Right lobe of liver (tissue), 6 donors: ENCODE measurements at regions not wholly inside any gene's neighbourhood (a gene's known extent, or its start where the extent isn't known, plus 50 kb on each side); places are given as distances from the start of the nearest gene placed in this dataset.

Source experiments
- ATAC-seq, 4 donors: fragments of 200-7000 bp; cut with Tn5 transposase; one replicate each; pipeline ENCODE4 v1.9.1; 2020; ENCODE audit warnings: mild to moderate bottlenecking in 4 of 4, moderate library complexity in 4 of 4
- DNase-seq, 3 donors: peaks; one replicate each; pipeline ENCODE4 v3.0.0-alpha.2; 2020
- H3K27ac ChIP-seq, 3 donors: fragments of 200-600 bp; one replicate each; pipeline ENCODE4 v1.8.0; 2022
- H3K27me3 ChIP-seq, 2 donors: fragments of 200-600 bp; one replicate each; pipeline ENCODE4 v1.8.0; 2022
- H3K36me3 ChIP-seq, 4 donors: fragments of 200-600 bp; sonication (generic) in 1 of 4; one replicate each; pipeline versions ENCODE4 v1.5.1 to v1.8.0; 2017 to 2022; ENCODE audit warnings: control low read depth in 1 of 4
- H3K4me1 ChIP-seq, 4 donors: fragments of 200-600 bp; sonication (generic) in 1 of 4; one replicate each; pipeline versions ENCODE4 v1.5.1 to v1.8.0; 2017 to 2022; ENCODE audit warnings: control low read depth in 1 of 4
- H3K4me3 ChIP-seq, 3 donors: fragments of 200-600 bp; one replicate each; pipeline ENCODE4 v1.8.0; 2022
- H3K9me3 ChIP-seq, 4 donors: fragments of 200-600 bp; sonication (generic) in 1 of 4; one replicate each; pipeline versions ENCODE4 v1.5.1 to v1.8.0; 2017 to 2022; ENCODE audit warnings: control low read depth in 1 of 4
- POLR2A ChIP-seq: fragments of 450-650 bp; IDR thresholded peaks from one replicate; pipeline ENCODE4 v1.6.1; 2017; ENCODE audit warnings: antibody characterized with exemption, mild to moderate bottlenecking
- WGBS: methylation state at CpG from one replicate; pipeline ENCODE4 v1.1.6; 2018; ENCODE audit warnings: low coverage, low lambda C conversion rate; ENCODE audit not compliant: insufficient coverage; ENCODE audit errors: missing lambda C conversion rate; 5-methylcytosine and 5-hydroxymethylcytosine counted together
- intact Hi-C, 2 donors: fragments of 100-400 bp; cut with DNase I; formaldehyde crosslinking; loops; one replicate each; pipeline versions ENCODE4 v1.11.2 to v1.14.1; 2022
- TF ChIP-seq, protein P1 (sequence below), 4 donors: fragments of 200-600 bp in 3 of 4; fragments of 450-650 bp in 1 of 4; IDR thresholded peaks; one replicate each; pipeline versions ENCODE4 v1.5.1 to v1.8.0; 2016 to 2022; ENCODE audit warnings: antibody characterized with exemption in 4 of 4, mild to moderate bottlenecking in 2 of 4
- donor health status: DM: no; HTN: yes; CAD: no.
- donor health status: DM: no; HTN: no; CAD: no.
- donor health status: DM: no; HTN: no; CAD: no.
- donor health status: DM: no; HTN: yes; CAD: no.
- donor health status: DM: no; HTN: yes; CAD: no.

DNA sequence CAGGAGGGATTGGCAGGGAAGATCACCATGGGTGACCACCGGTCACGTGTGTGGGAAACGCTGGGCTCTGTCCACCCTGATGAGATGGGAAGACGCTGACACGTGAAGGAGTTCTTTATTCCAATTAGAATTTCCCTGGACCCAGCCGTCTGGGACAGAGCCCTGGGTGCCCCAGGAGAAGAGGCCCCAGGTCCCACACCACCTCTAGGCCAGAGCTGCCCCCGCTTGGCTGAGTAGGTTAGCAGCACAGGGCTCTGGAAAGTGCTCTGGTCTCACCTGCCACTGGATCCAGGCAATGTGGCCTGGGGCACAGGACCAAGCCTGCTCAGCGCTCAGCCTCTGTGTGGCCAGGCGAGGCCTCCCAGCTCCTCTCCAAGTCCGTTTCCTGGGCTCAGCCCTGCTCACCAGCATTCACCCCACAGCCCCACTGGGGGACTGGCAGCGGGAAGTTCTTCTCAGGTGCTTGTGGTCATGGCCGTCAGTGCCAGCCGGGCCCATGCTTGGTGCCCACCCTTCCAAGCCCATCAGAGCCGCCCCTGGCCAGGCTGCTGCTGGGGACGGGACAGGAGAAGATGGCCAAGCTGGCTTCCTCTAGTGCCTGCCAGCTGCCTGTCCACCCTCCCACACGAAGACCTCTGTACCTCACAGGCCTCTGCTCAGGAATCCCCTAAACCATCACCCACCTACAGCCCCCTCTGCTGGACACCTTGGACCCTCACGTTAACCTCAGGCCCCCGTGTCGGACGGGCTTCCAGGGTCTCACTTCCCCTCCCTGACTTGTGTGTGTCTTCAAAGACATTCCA is 62.5 kb upstream of the FGF3 start:
- Histone ChIP-seq H3K9me3 (no peaks in the 10 kb centered on the region), H3K27ac (no peak overlapping the region), H3K4me3 (no peak overlapping the region), H3K4me1 (no peaks in the 10 kb centered on the region), H3K27me3 (no peaks in the 10 kb centered on the region), H3K36me3 (no peaks in the 10 kb centered on the region)
- TF ChIP-seq, protein P1, sequence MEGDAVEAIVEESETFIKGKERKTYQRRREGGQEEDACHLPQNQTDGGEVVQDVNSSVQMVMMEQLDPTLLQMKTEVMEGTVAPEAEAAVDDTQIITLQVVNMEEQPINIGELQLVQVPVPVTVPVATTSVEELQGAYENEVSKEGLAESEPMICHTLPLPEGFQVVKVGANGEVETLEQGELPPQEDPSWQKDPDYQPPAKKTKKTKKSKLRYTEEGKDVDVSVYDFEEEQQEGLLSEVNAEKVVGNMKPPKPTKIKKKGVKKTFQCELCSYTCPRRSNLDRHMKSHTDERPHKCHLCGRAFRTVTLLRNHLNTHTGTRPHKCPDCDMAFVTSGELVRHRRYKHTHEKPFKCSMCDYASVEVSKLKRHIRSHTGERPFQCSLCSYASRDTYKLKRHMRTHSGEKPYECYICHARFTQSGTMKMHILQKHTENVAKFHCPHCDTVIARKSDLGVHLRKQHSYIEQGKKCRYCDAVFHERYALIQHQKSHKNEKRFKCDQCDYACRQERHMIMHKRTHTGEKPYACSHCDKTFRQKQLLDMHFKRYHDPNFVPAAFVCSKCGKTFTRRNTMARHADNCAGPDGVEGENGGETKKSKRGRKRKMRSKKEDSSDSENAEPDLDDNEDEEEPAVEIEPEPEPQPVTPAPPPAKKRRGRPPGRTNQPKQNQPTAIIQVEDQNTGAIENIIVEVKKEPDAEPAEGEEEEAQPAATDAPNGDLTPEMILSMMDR (IDR thresholded peaks at IDR 0.05), result no peak
- no peak for TF ChIP-seq POLR2A
- ATAC-seq (no peak), DNase-seq (peak in 2 of 3 donors; percentile 14 to 44)
- intact Hi-C loops, result loop anchor here (10.0 kb wide), 2 partner anchors 157 to 167 kb away; no protein-coding TSS in a partner anchor
- 78% methylated on average over 4 of the region's 20 CpGs for WGBS

DNA sequence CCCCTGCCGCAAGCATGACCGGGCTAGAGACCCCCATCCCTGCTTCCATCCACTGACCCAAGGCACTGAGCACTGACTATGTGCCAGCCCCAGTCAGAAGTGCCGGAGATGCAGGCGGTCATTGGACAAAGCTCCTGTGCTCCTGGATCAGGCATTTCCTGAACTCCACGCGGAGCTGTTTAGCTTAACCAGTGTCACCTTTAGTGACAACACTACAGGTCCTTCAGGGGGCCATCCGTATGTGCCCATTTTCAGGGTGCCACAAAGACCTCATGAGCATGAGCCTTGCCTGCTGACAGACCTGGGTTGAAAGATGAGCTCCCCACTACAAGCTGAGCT is 63.0 kb upstream of the FGF3 start:
- peak in 1 of 3 donors; percentile 15 for DNase-seq
- WGBS, result 96% methylated on average over 4 of the region's 7 CpGs
- Histone ChIP-seq H3K4me3 (no peak overlapping the region), H3K9me3 (no peaks in the 10 kb centered on the region), H3K4me1 (no peaks in the 10 kb centered on the region), H3K36me3 (no peaks in the 10 kb centered on the region), H3K27me3 (no peaks in the 10 kb centered on the region), H3K27ac (no peak overlapping the region)
- no peak for TF ChIP-seq POLR2A
- TF ChIP-seq, protein P1 (IDR thresholded peaks at IDR 0.05), result no peak
- intact Hi-C loops, result loop anchor here (10.0 kb wide), 2 partner anchors 157 to 167 kb away; no protein-coding TSS in a partner anchor
- no peak for ATAC-seq

DNA sequence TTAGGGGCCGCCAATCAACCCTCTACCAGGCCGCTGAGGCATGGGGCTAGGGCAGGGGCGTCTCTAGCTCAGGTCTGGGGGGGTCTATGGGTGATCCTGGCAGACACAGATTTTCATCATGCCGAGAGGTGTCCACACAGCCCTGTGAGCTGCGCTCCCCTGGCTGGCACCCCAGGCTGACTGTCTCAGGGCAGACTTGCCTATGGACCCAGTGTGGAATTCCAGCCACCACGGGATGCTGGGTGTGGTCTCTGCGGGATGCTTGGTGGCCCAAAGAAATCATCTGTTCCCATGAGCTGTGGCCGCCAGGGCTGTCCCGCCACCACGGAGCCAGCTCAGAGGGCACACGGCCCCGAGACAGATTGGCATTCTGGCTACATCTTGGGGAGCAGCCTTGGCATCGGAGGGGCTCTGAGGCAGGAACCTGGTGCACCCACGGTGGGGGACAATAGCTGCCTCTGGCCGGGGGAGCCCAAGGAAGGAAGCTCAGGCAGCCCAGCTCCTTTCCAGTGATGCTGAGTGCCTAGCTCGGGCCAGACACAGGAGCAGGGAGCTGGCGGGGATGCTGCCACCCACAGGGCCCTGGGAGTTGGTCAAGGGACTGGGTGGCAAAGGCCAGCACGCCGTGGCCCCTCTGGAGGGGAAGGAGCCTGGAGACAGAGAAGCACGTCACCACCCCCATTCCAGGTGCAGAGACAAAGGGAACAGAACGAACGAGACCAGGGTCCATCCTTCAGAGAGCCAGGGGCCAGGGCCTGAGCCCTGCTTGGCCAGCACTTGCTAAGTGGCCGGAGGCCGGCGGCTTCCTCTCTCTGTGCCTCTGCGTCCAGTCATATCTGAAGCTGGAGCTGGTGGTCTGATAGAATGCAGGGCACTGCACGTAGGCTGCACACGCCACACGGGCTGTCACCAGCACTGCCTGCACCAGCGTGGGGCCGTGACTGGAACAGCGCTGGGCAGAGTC is 64.4 kb upstream of the FGF3 start:
- H3K27ac ChIP-seq, result no peak overlapping the region
- 84% methylated on average over 9 of the region's 32 CpGs for WGBS
- DNase-seq (peak in 1 of 3 donors; percentile 47), ATAC-seq (no peak)
- no peaks in the 10 kb centered on the region for H3K27me3 ChIP-seq
- H3K4me1 ChIP-seq, result no peaks in the 10 kb centered on the region
- intact Hi-C loops, result loop anchor here (10.0 kb wide), 2 partner anchors 159 to 169 kb away; no protein-coding TSS in a partner anchor
- TF ChIP-seq, protein P1 (IDR thresholded peaks at IDR 0.05), result no peak
- TF ChIP-seq POLR2A, result no peak
- no peak overlapping the region for H3K4me3 ChIP-seq
- no peaks in the 10 kb centered on the region for H3K9me3 ChIP-seq
- H3K36me3 ChIP-seq, result no peaks in the 10 kb centered on the region

DNA sequence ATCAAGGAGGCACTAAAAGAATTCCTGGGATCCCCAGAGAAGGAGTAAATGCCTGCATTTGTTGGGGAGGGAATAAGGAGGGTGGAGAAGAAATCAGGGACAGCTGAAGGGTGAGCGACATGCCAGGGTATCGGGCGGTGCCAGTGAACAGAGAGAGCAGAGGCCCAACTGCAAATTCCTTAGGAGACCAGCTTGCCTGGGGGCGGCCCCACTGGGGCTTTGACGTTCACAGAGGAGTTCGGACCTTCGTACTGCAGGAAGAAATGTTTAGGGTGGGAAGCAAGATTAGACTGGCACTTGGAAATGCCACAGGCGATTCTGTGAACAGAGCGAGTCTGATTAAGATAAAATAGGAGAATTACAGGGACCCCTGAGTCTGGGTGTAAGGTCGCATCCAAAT is 65.1 kb upstream of the FGF3 start:
- no peak for TF ChIP-seq POLR2A
- TF ChIP-seq, protein P1 (IDR thresholded peaks at IDR 0.05), result no peak
- Histone ChIP-seq H3K36me3 (no peaks in the 10 kb centered on the region), H3K4me3 (no peak overlapping the region), H3K27me3 (no peaks in the 10 kb centered on the region), H3K27ac (no peak overlapping the region), H3K9me3 (no peaks in the 10 kb centered on the region), H3K4me1 (no peaks in the 10 kb centered on the region)
- DNase-seq, result no peak
- intact Hi-C loops, result loop anchor here (10.0 kb wide), 2 partner anchors 159 to 169 kb away; no protein-coding TSS in a partner anchor
- WGBS, result no CpG with 5 or more reads among the region's 10 CpGs
- no peak for ATAC-seq
